Gastroesophageal sphincter (tissue), 3 donors: ENCODE measurements at regions not wholly inside any gene's neighbourhood (a gene's known extent, or its start where the extent isn't known, plus 50 kb on each side); places are given as distances from the start of the nearest gene placed in this dataset.

Experiments used
- CTCF ChIP-seq, 4 experiments: fragments of 200-600 bp in 2 of 4; fragments of 450-650 bp in 2 of 4; sonication (generic) in 1 of 4; IDR thresholded peaks; one replicate each; pipeline ENCODE4 v1.5.1; 2017 to 2019; ENCODE audit warnings: antibody characterized with exemption in 4 of 4, mild to moderate bottlenecking in 2 of 4, moderate library complexity in 2 of 4
- POLR2AphosphoS5 ChIP-seq: sonication (generic); formaldehyde crosslinking; IDR thresholded peaks from one replicate; pipeline ENCODE4 v1.6.1; 2017; ENCODE audit warnings: antibody characterized with exemption

- TF ChIP-seq CTCF (IDR thresholded peaks at IDR 0.05) (no peak), POLR2AphosphoS5 (no peak)
Measured at GRCh38 chr10:120076996-120077706, 184.6 kb downstream of the SEC23IP start.
